Right lobe of liver (tissue), 4 donors: ENCODE measurements at regions not wholly inside any gene's neighbourhood (a gene's known extent, or its start where the extent isn't known, plus 50 kb on each side); places are given as distances from the start of the nearest gene placed in this dataset.

Source experiments
- CTCF ChIP-seq, 4 donors: fragments of 200-600 bp in 3 of 4; fragments of 450-650 bp in 1 of 4; IDR thresholded peaks; one replicate each; pipeline versions ENCODE4 v1.5.1 to v1.8.0; 2016 to 2022; ENCODE audit warnings: antibody characterized with exemption in 4 of 4, mild to moderate bottlenecking in 2 of 4
- POLR2A ChIP-seq: fragments of 450-650 bp; IDR thresholded peaks from one replicate; pipeline ENCODE4 v1.6.1; 2017; ENCODE audit warnings: antibody characterized with exemption, mild to moderate bottlenecking
- donor health status: DM: no; HTN: no; CAD: no.
- donor health status: DM: no; HTN: no; CAD: no.
- donor health status: DM: no; HTN: yes; CAD: no.

DNA sequence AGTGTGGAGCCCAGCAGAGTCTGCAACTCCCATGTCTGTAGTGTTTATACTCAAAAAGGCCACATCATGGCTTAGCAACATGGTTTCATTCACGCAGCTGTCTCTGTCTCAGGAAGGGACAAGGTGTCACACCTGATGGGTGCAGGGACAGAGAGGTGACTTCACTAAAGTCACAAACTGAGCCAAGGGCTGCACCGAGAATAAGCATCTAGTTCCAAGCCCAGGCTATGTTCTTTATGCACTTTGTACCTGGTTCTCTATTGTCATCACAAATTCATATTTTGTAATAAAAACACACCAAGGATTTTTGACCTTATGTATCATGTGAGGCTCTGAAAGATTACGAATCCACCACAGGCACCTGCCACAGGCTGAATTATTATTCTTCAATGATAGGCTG lies 64.9 kb upstream of the STK32A start:
- TF ChIP-seq CTCF (IDR thresholded peaks at IDR 0.05) (no peak), POLR2A (no peak)
